K562 (cell line): ENCODE measurements at regions not wholly inside any gene's neighbourhood (a gene's known extent, or its start where the extent isn't known, plus 50 kb on each side); places are given as distances from the start of the nearest gene placed in this dataset.

ENCODE experiments used
- ARID3B ChIP-seq: fragments of 250-450 bp; sonication (Bioruptor Pico); IDR thresholded peaks from 2 replicates; pipeline ENCODE4 v1.4.0; 2020; ENCODE audit warnings: borderline replicate concordance
- BRF1 ChIP-seq: IDR thresholded peaks from 3 replicates; pipeline ENCODE4 v1.6.1; 2011; ENCODE audit warnings: borderline replicate concordance, mild to moderate bottlenecking; ENCODE audit not compliant: insufficient read length; ENCODE audit errors: extremely low read depth
- SETDB1 ChIP-seq: IDR thresholded peaks from one replicate; pipeline ENCODE4 v1.6.1; 2012; ENCODE audit warnings: low read length, control low read depth, inconsistent platforms
- SRF ChIP-seq, 2 experiments: fragments of 250-450, 450-650 bp in 1 of 2; sonication (Bioruptor Pico) in 1 of 2; sonication (generic) in 1 of 2; formaldehyde crosslinking; IDR thresholded peaks; 2 replicates each; pipeline versions ENCODE4 v1.5.0 to v1.5.1; 2020 to 2022; ENCODE audit warnings: mild to moderate bottlenecking in 1 of 2, missing genetic modification reagents in 1 of 2
- ZNF263 ChIP-seq: sonication (generic); formaldehyde crosslinking; IDR thresholded peaks from 2 replicates; pipeline ENCODE4 v1.8.0; 2022; ENCODE audit warnings: mild to moderate bottlenecking, missing genetic modification reagents, borderline replicate concordance
- ZNF274 ChIP-seq: IDR thresholded peaks from 2 replicates; pipeline ENCODE4 v1.6.1; 2011; ENCODE audit warnings: low read depth, mild to moderate bottlenecking, low read length, moderate library complexity, borderline replicate concordance
- ZNF431 ChIP-seq: sonication (generic); formaldehyde crosslinking; IDR thresholded peaks from 2 replicates; pipeline ENCODE4 v1.8.0; 2022; ENCODE audit warnings: mild to moderate bottlenecking, missing genetic modification reagents

DNA sequence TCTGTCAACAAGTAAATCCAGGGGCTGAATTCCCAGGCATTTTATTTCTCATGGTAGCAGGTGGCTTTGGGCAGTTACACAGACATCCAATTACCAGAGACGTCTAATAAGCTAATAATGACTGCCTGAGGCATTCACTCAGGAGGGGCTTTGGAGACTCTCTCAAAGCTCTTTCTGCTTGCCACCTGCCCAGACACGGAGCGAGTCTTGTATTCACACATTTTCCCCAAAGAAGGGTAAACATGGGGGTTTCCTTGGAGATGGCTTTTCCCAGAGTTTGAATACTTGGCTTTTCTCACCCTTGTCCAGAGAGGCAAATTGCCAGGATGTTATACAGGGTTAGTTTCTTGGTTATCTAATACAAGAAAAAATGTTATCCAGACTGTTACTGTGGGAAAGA lies 132.6 kb downstream of the DIPK2A start:
- TF ChIP-seq SETDB1 (no peak), SRF (CRISPR knock-in tag; IDR thresholded peaks at IDR 0.05) (no peak), ZNF263 (CRISPR knock-in tag) (no peak), ARID3B (CRISPR knock-in tag) (no peak), ZNF431 (CRISPR knock-in tag) (no peak), BRF1 (no peak), ZNF274 (no peak)
